CD4-positive, alpha-beta T cell treated with Interleukin-4 for 4 hours (primary cell): ENCODE measurements at regions not wholly inside any gene's neighbourhood (a gene's known extent, or its start where the extent isn't known, plus 50 kb on each side); places are given as distances from the start of the nearest gene placed in this dataset.

Experiments
- DNase-seq: peaks from one replicate; pipeline ENCODE4 v3.0.0-alpha.2; 2020

DNA sequence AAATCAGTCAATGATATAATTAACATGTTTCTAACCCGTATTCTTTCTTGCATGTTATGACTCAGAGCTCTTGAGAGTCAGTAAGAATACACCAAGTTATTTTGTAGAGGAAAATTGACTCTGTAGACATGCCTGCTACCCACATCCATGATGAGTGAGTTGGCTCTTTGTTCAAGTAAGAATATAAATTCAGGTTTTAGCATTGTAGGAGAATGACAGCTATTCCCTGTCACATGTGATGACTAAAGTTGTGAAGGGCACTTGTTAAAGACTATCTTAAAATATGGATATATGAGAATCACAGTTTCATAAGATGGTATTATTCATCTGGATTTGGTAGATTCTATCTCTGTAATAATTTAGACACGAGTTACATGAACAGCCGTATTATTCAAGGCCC is 209.1 kb downstream of the CCDC59 start:
- DNase-seq: no peak

DNA sequence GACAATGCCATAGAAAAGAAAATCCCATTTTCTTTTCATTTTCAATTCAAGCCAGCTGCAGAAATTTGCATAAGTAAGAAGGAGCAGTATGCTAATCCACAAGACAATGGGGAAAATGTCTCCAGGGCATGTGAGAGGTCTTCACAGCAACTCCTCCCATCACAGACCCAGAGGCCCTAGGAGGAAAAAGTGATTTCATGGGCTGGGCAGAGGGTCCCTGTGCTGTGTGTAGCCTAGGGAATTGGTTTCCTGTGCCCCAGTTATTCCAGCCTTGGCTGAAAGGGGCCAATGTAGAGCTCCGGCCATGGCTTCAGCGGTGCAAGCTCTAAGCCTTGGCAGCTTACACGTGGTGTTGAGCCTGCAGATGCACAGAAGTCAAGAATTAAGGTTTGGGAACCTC is 211.4 kb downstream of the CCDC59 start:
- no peak for DNase-seq

DNA sequence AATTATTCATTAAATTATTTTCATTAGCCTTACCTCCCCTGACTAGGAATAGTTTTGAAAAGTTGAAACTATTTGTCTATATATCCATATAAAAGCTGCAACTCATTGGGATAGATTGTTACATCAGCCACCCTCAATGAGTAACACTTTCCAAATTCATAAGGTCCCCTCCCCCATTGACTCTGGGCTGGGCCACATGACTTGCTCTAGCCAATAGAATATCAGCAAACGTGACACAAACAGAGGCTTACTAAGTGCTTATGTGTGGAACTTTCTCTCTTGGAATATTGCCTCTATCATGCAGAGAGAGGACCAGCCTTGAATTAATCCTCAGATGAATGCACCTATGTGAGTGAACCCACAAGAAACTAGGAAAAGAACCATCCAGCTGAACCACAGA is 213.7 kb downstream of the CCDC59 start:
- DNase-seq: no peak

DNA sequence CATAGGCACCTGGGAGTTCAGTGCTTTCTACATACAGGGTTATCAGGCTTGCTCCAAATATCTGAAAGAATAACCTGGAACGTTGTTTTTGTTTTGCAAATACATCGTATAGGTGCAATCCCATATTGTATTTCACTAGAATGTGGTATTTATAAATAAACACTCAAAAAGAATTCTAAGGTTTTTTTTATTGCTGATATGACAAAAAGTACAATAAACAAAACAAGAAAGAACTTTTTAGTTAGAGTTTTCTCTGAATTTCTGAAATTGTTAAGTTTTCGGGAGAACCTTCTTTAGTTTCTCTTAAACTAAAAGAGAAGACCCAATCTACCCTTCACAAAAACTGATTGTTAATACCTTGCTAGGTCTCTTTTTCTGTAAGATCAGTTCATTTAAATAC is 225.8 kb downstream of the CCDC59 start:
- no peak for DNase-seq

DNA sequence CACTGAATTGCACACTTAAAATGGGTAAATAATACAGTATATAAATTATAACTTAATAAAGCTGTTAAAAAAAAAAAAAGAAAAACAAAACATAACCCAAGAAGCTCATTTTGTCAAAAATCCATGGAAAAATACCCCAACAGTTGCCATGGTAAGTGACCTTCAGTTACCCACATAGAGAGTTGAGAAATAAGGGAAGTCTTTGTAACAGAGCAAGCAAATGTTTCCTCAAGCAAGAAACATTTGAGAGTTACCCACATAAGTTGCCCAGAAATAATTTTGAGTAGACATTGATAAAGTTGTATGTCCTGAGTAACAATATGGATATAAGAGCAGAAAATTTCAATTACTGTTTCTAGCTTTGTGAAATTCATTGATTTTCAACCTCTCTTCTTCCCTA is 227.4 kb downstream of the CCDC59 start:
- DNase-seq: no peak

DNA sequence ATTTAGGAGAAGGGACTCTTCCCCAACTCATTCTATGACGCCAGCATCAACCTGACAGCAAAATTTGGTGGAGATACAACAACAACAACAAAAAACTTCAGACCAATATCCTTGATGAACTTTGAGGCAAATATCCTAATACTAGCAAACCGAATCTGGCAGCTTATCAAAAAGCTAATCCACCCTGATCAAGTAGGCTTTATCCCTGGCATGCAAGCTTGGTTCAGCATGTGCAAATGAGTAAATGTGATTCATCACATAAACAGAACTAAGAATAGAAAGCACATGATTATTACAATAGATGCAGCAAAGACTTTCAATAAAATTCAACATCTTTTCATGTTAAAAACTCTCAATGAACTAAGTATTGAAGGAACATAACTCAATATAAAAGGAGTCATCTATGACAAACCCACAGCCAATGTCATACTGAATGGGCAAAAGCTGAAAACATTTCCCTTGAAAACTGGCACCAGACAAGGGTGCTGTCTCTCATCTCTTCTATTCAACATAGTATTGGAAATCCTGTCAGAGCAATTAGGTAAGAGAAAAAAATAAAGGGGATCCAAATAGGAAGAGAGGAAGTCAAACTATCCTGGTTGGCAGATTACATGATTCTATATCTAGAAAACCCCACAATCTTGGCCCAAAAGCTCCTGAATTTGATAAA is 233.3 kb downstream of the CCDC59 start:
- DNase-seq: no peak

DNA sequence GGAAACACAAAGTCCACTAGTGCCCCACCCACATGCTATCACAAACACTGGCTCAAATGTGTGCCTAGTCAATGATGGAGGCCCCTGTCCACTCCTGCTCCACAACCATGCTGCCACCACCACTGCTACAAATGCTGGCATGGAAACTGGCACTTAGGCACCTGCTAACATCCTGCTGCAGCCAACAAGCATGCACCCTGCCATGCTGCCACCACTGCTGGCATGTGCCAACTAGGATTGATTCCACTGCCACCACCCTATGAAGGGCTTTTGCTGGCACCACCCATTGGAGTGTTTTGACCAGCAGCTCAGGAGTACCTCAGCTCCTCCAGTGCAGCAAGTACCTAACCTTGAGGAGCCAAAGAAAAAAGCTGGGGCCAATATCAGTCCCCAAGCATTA is 236.6 kb downstream of the CCDC59 start:
- DNase-seq: no peak

DNA sequence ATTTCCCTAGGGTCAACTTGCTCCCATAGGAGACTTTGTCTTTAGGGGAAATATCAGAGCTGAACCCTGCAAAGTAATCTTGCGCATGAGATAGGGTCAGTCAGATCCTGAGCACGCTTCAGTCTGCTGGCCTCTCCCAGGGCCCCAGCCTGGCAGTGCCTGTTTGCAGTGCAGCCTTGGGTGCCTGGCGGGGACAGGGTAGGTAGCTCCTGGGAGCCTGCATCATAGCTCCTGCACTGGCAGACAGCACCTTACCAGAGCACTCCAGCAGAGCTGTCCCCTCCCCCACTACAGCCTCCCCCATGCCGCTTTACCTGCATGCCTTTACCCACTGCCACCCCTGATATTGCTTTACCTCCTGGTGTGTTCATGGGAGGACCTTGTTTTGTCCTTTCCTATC is 237.3 kb downstream of the CCDC59 start:
- DNase-seq: no peak

DNA sequence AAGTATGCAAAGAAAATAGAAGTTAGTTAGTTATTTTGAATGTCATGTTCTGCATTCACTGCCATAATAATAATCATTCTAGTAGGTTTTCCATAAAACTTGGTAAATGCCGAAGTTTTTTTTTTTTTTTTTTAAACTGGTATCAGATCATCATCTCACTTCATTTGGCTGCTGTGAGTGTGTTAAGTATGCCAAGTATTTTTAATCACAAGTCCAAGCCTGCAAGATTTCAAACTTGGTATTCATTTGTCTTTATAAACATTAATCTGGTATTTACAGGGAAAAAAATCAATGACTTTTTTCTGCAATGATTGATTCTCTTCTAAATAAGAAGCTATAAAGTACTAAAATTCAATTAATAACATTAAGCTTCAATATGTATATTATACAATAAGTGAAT is 248.9 kb downstream of the CCDC59 start:
- DNase-seq: no peak

DNA sequence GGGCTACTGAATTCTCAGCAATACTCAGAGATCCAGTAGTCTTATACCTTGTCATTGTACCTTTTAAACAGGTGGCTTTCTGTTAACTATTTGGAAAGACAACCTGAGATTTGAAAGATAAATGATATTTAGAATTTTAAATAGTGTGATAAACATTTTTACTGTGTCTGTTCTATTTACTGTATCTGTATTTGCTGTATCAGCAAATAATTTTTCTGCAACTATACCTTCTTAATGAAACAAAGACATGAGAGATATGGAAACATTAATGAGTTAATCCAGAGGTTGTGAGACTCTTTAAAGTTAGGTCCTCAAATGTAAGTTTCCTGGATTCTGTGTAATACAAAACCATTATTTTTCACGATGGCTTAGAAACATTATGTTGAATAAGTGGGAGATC is 249.6 kb downstream of the CCDC59 start:
- DNase-seq: no peak

DNA sequence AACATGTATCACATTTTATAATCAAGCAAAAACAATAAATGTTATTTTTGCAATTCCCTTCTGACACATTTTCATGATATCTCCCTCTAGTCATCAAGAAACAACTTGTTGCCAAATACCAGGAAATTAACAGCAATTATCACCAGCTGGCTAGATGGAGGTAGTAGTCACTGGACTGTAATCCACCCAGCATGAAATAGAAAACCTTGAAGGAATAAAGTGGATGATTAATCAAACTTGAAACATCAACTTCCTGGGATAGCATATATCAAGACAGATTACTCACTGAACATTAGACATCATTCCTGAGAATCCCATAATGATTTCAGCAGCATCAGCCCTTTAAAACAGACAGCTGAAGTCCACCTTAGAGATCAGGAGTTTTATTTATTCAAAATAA is 259.0 kb downstream of the CCDC59 start:
- no peak for DNase-seq

DNA sequence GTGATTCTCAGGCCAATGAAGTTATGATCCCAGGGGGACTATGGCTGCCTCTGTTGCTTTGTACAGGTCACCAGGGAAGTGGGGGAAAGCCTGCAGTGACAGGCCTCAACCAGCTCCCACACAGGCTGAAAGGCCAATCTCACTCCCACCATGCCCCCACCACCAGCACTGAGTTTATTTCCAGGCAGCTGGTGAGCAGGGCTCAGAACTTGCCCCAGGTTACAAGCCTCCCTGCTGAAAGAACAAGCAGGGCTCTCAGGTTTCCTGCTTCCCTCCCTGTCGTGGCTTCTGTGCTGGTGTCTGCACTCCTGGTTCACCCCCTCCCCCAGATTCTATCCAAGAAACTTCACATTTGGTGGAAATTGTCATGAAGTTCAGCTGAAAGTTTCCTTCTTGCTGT is 260.3 kb downstream of the CCDC59 start:
- no peak for DNase-seq

DNA sequence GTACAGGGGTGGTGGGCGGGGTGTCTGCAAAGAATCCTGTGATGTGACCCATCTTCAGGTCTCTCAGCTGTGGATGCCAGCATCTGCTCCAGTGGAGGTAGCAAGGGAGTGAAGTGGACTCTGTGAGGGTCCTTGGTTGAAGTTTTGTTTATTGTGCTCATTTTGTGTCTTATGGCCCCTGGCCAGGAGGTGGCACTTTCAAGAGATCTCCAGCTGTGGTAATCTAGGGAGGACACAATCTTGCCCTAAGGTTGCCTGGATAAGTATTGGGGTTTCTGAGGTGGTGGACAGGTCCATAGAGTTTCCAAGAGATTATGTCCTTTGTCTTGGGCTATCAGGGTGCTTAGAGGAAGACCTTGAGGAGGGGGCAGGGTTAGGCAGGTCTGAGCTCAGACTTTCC is 260.7 kb downstream of the CCDC59 start:
- DNase-seq: no peak

DNA sequence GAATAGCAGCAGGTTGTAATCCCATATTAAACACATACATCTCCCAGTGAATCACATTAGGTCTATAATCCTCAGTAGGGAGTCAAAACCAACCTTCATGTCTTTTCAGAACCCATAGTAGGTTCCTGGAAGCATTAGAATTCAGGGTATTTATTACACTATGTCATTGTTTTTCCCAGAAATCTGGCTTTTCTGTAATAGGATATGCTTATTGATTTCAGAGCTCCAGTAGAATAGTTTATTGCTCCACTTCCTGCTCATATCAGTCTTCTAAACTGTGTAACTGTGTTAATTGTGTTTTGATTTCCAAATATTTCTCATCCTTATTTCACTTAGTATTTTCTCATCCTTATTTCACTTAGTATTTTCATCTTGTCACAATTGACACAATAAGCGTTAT is 268.0 kb downstream of the CCDC59 start:
- DNase-seq: no peak

DNA sequence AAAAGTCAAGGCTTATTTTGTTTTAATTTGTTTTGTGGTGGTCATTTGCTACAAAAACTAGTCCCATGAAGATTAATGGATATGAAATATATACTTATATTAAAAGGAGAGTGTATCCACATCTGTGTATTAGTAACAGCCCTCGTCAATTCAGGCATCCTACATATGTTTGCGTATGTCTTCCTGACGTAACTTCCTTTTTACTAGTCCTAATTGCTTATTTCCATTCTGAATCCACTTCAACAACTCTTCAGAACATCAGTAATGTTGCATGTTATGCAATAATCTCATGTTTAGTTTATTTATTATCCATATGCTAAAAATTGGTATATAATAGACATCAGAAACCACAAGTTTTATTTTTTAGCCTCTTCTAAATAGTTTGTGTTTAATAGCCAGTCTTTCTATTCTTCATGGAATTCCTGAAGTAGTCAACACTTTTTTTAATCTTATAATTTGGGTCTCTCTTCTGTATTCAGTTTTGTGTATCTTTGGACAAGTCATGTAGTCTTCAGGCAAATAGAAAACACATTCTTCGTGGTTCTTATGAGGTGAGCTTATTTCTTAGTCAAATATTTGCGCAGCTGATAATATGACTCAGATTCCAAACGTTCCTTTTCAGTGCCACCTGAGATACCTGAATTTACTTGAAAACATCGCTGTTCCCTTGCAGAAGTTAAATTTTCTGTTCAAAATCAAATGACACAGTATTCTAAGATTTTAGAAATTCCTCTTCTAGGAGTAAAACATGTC is 268.6 kb downstream of the CCDC59 start:
- DNase-seq: no peak

DNA sequence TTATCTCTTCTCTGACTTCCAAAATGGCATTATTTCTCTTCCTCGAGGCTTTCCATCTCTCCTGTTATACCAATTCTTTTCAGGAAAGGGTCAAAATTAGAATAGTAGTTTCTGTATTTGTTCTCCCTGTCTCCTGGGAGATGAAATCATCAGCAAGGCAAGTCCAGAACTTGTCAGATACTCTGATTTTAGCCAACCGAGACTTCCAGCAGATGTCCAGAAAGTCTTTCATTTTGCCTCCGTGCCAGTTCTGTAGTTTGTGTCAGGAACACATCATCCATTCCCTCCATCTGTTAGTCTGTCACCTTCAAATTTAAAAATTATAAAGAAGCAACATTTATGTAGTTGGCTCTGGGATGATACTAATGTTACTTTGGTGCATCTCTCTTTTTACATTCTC is 275.7 kb downstream of the CCDC59 start:
- DNase-seq: no peak

DNA sequence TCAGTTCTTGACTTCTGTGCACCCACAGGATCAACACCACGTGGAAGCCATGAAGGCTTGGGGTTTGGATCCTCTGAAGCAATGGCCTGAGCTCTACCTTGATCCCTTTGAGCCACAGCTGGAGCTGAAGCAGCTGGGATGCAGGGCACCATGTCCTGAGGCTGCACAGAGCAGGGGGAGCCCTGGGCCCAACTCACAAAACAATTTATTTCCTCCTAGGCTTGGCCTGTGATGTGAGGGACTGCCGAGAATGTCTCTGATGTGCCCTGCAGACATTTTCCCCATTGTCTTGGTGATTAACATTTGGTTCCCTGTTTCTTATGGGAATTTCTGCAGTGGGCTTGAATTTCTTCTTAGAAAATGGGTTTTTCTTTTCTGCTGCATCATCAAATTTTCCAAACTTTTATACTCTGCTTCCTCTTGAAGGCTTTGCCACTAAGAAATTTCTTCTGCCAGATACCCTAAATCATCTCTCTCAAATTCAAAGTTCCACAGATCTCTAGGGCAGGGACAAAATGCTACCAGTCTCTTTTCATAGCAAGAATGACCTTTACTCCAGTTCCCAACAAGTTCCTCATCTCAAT is 288.2 kb downstream of the CCDC59 start:
- no peak for DNase-seq

DNA sequence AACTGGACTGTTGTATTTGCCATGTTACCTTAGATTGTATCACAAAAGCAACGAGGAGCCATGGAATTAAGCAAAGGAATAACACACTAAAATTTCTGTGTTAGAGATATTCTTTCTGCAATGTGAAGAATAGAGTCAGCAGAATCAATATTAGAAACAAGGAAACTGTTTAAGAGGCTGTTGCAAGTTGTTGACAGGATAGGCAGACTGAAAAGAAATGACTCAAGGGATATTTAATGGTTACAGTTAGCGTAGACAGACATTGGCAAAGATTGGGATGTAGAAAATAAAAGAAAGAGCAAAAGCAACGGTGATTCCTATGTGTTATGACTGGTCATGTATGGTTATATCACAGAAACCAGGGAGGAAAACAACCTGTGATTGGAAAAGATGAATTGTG is 299.0 kb upstream of the PPFIA2 start:
- no peak for DNase-seq

DNA sequence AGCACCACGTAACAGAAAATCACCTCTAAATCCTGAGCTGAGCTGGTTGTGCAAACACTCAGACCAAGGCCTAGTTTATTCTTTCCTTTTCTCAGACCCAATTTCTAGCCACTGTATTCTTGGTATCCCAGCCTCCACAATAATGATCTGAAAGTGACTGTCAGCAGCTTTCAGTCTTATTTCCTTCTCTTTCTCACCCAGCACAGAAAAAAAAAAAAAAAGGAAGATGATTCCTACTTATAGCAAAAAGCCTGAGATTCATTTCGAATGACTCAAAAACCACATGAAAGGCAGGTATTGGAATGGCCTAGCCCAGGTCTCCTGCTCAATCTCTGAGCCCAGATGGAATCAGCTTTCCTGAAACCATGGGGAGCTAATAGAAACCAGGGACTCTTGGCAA is 298.6 kb upstream of the PPFIA2 start:
- DNase-seq: no peak

DNA sequence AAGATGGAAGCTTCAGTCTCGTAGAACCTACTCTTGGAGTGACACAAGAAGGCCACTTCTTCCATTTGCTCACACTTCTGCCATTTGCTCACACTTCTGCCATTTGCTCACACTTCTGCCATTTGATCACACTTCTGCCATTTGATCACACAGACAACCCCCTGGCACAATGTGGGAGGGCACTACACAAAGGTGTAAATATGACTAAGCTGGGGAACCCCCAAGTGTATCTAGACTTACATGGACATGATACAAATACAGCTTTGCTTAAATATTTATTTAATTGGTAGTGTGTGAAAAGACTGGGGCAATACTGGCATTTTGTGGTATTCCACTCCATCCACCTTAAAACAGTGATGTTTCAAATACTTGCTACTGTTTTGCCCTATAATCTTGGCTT is 296.2 kb upstream of the PPFIA2 start:
- DNase-seq: no peak

DNA sequence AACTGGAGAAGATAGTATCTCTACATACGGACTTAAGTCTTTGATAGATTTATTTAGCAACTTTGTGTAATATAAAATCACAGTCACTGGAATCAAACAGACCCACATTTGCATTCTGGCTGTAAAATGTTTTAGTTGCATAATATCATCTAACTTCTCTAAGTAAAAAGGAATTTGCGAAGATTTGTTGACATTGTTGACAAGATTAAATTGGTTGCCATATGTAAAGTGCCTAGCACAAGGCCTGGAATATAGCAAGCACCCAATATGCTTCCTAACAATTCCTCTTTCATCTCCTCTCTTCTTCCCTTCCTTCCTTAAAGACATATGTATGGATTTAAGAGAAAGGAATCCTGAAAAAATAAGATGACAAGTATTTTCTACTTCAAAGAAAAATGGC is 295.4 kb upstream of the PPFIA2 start:
- DNase-seq: no peak

DNA sequence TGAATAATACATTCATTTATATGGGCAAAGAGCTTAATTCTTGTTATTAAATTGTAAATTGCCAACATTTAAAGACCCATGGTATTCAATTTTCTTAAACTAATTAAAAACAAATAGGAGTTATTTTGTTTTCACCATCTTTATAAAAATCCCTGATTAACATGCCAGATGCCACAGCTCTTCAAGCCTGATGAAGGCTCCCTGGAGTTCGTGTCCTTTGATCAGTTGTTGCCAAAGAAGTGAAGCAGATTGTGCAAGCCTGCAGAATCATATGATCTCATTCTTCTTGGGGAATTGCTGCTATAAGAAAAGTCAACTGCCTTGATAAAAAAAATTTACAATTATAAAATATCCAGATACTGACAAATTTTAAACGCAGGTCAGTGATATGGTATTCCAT is 288.3 kb upstream of the PPFIA2 start:
- no peak for DNase-seq

DNA sequence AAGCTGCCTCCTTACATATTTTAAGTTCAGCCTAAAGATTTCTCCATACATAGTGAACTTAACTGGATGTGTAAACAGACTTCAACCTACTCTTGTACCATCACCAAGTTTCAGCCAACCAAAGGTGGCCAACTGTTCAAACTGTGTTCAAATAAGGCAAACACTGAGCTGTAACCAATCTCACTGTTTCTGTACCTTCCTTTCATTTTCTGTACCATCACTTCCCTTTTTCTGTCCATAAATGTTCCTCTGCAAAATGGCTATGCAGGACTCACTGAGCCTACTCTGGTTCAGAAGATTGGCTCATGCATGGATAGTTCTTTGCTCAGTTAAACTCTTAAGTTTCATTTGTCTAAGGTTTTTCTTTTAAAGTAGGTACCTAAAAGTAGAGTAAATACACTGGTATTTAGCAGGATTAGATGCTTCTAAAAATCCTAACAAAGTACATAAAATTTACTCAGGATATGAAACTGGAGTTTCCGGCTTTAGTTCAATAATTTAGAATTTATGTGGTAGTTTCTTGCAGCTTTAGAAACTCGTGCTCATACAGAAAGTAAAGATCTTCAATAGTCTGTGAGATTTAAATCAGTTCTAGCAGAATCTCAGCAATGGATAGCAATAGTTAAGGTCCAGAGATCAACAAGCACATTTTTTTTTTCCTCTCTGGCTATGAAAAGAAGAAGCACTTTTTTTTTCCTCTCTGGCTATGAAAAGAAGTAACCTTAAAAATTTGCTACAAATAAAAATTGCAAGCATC is 282.0 kb upstream of the PPFIA2 start:
- DNase-seq: no peak

DNA sequence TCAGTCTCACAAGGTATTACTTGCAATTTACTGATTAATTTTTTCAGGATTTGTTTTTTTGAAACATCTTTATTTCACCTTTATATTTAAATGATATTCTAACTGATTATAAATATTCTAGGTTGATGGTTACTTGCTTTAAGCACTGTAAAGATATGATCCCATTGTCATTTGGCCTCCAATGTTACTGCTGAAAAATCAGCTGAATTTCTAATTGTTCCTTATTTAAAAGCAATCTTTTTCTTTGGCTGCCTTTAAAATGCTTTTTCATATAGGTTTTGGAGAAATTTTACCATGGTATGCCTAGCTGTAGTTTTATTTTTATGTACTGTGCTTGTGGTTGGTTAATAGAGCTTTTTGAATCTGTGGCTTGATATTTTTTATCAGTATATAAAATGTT is 275.6 kb upstream of the PPFIA2 start:
- DNase-seq: no peak
